NCI-H128 (cell line): ENCODE measurements at regions not wholly inside any gene's neighbourhood (a gene's known extent, or its start where the extent isn't known, plus 50 kb on each side); places are given as distances from the start of the nearest gene placed in this dataset.
"Not testable (repeated sequence)": the region's sequence is repeated elsewhere in the genome, so short reads cannot be mapped to it uniquely, and the experiment has no call there.

Source experiments
- DNase-seq: peaks from one replicate; lab custom pipeline; 2025; ENCODE audit not compliant: unreplicated experiment; lab: John Stamatoyannopoulos, UW

- not testable (repeated sequence) for DNase-seq
These were observed 206.7 kb downstream of the MSX2 start for GRCh38 chr5:174931033-174931432.

- no peak for DNase-seq
These were observed 201.2 kb downstream of the MSX2 start for GRCh38 chr5:174925586-174925985.

- no peak for DNase-seq
These were observed 198.6 kb downstream of the MSX2 start for GRCh38 chr5:174922955-174923354.

- no peak for DNase-seq
These were observed 196.6 kb downstream of the MSX2 start for GRCh38 chr5:174920906-174921550.

- DNase-seq = no peak
These were observed 195.0 kb downstream of the MSX2 start for GRCh38 chr5:174919351-174919750.

- DNase-seq = no peak
These were observed 194.3 kb downstream of the MSX2 start for GRCh38 chr5:174918655-174919054.

GRCh38 chr5:174917976-174918554, 193.7 kb downstream of the MSX2 start:
- DNase-seq = no peak

GRCh38 chr5:174917435-174917834, 193.1 kb downstream of the MSX2 start:
- DNase-seq = not testable (repeated sequence)

- not testable (repeated sequence) for DNase-seq
These were observed 192.5 kb downstream of the MSX2 start for GRCh38 chr5:174916924-174917323.

GRCh38 chr5:174916227-174916626, 191.8 kb downstream of the MSX2 start:
- no peak for DNase-seq

GRCh38 chr5:174911118-174911517, 186.7 kb downstream of the MSX2 start:
- DNase-seq = no peak

GRCh38 chr5:174910245-174910737, 185.9 kb downstream of the MSX2 start:
- DNase-seq = peak; percentile 33

- DNase-seq = no peak
These were observed 178.9 kb downstream of the MSX2 start for GRCh38 chr5:174903172-174903732.

- no peak for DNase-seq
These were observed 177.0 kb downstream of the MSX2 start for GRCh38 chr5:174901336-174901735.

GRCh38 chr5:174900240-174900865, 176.0 kb downstream of the MSX2 start:
- no peak for DNase-seq

GRCh38 chr5:174897281-174897950, 173.0 kb downstream of the MSX2 start:
- no peak for DNase-seq

- no peak for DNase-seq
These were observed 171.0 kb downstream of the MSX2 start for GRCh38 chr5:174895360-174895759.

- DNase-seq = no peak
These were observed 168.4 kb downstream of the MSX2 start for GRCh38 chr5:174892742-174893141.

GRCh38 chr5:174880412-174881200, 156.2 kb downstream of the MSX2 start:
- not testable (repeated sequence) for DNase-seq

- no peak for DNase-seq
These were observed 153.6 kb downstream of the MSX2 start for GRCh38 chr5:174877987-174878386.

GRCh38 chr5:174872271-174872670, 147.9 kb downstream of the MSX2 start:
- DNase-seq = no peak
